ENCODE measurements at regions not wholly inside any gene's neighbourhood (a gene's known extent, or its start where the extent isn't known, plus 50 kb on each side); places are given as distances from the start of the nearest gene placed in this dataset.

DNA sequence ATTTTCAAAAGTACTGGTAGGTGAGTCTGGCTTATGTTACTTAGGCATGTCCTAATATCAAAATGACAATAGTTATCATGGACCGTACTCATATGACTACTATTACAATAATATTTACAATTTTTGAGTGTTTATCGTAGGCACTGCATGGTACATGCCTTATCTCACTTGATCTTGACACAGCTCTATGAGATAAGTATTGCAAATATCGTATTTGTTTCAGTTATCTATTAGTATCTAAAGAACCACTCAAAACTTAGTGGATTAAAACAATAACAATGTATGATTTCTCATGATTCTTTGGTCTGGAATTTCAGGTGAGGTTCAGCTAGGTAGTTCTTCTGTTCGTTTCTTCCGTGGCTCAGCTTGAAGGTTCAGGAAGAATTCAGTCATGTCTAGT lies 59.7 kb upstream of the XCR1 start:
- Histone ChIP-seq H3K9me3 (no peaks in the 10 kb centered on the region), H3K36me3 (no peaks in the 10 kb centered on the region), H3K27me3 (no peaks in the 10 kb centered on the region), H3K4me1 (no peaks in the 10 kb centered on the region), H3K4me3 (ENCODE audit: low read depth, low read length) (no peak overlapping the region)
- DNase-seq = no peak
- TF ChIP-seq, protein P1, sequence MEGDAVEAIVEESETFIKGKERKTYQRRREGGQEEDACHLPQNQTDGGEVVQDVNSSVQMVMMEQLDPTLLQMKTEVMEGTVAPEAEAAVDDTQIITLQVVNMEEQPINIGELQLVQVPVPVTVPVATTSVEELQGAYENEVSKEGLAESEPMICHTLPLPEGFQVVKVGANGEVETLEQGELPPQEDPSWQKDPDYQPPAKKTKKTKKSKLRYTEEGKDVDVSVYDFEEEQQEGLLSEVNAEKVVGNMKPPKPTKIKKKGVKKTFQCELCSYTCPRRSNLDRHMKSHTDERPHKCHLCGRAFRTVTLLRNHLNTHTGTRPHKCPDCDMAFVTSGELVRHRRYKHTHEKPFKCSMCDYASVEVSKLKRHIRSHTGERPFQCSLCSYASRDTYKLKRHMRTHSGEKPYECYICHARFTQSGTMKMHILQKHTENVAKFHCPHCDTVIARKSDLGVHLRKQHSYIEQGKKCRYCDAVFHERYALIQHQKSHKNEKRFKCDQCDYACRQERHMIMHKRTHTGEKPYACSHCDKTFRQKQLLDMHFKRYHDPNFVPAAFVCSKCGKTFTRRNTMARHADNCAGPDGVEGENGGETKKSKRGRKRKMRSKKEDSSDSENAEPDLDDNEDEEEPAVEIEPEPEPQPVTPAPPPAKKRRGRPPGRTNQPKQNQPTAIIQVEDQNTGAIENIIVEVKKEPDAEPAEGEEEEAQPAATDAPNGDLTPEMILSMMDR (IDR thresholded peaks at IDR 0.05; ENCODE audit: low read depth, low read length) = no peak

DNA sequence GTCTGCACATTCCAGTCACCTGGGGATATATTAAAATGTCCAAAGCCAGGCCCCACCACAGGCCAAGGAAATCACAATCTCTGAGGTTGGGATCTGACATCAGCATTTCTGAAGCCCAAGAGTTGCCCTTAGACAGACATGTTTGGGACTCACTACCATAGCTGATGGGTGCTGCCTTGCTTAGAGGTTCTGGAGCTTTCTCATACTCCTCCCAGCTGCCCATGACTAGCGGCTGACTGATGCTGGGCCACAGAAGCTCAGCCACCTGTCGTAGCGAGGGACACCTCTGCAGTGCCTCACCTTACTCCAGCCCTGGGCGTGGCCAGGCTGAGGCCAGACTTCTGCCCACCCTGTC lies 58.8 kb upstream of the XCR1 start:
- Histone ChIP-seq H3K4me3 (ENCODE audit: low read depth, low read length) (no peak overlapping the region), H3K9me3 (no peaks in the 10 kb centered on the region), H3K4me1 (no peaks in the 10 kb centered on the region), H3K36me3 (no peaks in the 10 kb centered on the region), H3K27me3 (no peaks in the 10 kb centered on the region)
- TF ChIP-seq, protein P1 (IDR thresholded peaks at IDR 0.05; ENCODE audit: low read depth, low read length) = no peak
- no peak for DNase-seq

- no peak for DNase-seq
- no peaks in the 10 kb centered on the region for H3K9me3 ChIP-seq
- TF ChIP-seq, protein P1 (IDR thresholded peaks at IDR 0.05; ENCODE audit: low read depth, low read length) = no peak
- H3K27me3 ChIP-seq = no peaks in the 10 kb centered on the region
- H3K4me1 ChIP-seq = no peaks in the 10 kb centered on the region
- H3K4me3 ChIP-seq (ENCODE audit: low read depth, low read length) = no peak overlapping the region
- H3K36me3 ChIP-seq = no peaks in the 10 kb centered on the region
These were observed 58.3 kb upstream of the XCR1 start for GRCh38 chr3:46085421-46086082.

DNA sequence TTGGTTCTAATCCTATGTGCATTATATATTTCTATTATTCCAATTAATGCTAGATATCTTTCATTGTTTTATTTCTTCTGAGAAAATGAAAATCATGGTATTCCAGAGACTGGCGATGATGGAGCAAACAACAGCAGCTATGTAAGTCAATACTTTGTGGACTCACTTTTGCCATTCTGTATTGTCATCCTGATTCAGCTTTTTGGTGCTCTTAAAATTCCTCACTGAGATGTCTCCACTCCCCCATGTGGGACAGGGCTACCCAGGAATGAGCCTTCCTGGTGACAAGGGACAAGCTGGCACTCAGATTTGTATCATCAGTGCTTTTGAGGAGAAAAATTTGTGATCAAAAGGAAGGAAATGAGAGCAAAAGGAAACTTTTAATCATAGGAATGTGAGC lies 56.7 kb upstream of the XCR1 start:
- no peak overlapping the region for H3K4me3 ChIP-seq (ENCODE audit: low read depth, low read length)
- no peaks in the 10 kb centered on the region for H3K9me3 ChIP-seq
- H3K36me3 ChIP-seq = no peaks in the 10 kb centered on the region
- no peaks in the 10 kb centered on the region for H3K4me1 ChIP-seq
- no peaks in the 10 kb centered on the region for H3K27me3 ChIP-seq
- TF ChIP-seq, protein P1 (IDR thresholded peaks at IDR 0.05; ENCODE audit: low read depth, low read length) = no peak
- DNase-seq = no peak

DNA sequence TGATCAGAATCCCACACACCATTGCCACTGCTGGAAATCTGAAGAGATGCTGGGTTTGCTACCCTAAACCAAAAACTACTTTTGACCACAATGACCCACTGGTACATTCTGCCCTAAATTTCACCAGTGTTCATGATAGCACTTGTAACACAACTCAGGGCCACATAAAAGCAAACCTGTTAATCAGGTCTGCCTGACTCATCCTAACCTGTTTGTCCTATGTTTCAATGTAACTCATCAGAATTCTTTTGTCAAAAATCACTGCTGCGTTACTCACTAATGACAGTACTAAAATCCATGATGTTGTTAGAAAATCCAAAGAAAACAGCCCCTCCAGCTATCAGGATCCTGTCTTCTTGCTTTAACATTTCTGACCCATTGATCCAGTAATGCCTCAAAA lies 55.6 kb upstream of the XCR1 start:
- TF ChIP-seq, protein P1 (IDR thresholded peaks at IDR 0.05; ENCODE audit: low read depth, low read length) = no peak
- no peaks in the 10 kb centered on the region for H3K9me3 ChIP-seq
- DNase-seq = no peak
- no peak overlapping the region for H3K4me3 ChIP-seq (ENCODE audit: low read depth, low read length)
- no peaks in the 10 kb centered on the region for H3K27me3 ChIP-seq
- no peaks in the 10 kb centered on the region for H3K4me1 ChIP-seq
- no peaks in the 10 kb centered on the region for H3K36me3 ChIP-seq

- Histone ChIP-seq H3K9me3 (no peaks in the 10 kb centered on the region), H3K27me3 (no peaks in the 10 kb centered on the region), H3K36me3 (no peaks in the 10 kb centered on the region), H3K4me3 (ENCODE audit: low read depth, low read length) (no peak overlapping the region), H3K4me1 (no peaks in the 10 kb centered on the region)
- DNase-seq = no peak
- TF ChIP-seq, protein P1 (IDR thresholded peaks at IDR 0.05; ENCODE audit: low read depth, low read length) = no peak
These were observed 54.7 kb upstream of the XCR1 start for GRCh38 chr3:46082021-46082420.

Measured in BE2C (cell line).